GM12892 (cell line): ENCODE measurements at regions not wholly inside any gene's neighbourhood (a gene's known extent, or its start where the extent isn't known, plus 50 kb on each side); places are given as distances from the start of the nearest gene placed in this dataset.

Experiments
- POLR2A ChIP-seq: IDR thresholded peaks from 2 replicates; pipeline ENCODE4 v1.6.1; 2011; ENCODE audit warnings: low read depth, low read length, control low read depth
- POLR2AphosphoS5 ChIP-seq: IDR thresholded peaks from 2 replicates; pipeline ENCODE4 v1.6.1; 2011; ENCODE audit warnings: low read depth, low read length, control low read depth

- TF ChIP-seq POLR2A = no peak
- no peak for TF ChIP-seq POLR2AphosphoS5
Observed at GRCh38 chrX:110614596-110614995, 181.0 kb downstream of the CHRDL1 start.
